Thyroid gland (tissue), 4 donors: ENCODE measurements at regions not wholly inside any gene's neighbourhood (a gene's known extent, or its start where the extent isn't known, plus 50 kb on each side); places are given as distances from the start of the nearest gene placed in this dataset.

Source experiments
- CTCF ChIP-seq, 6 experiments: fragments of 200-600 bp in 3 of 6; fragments of 450-650 bp in 3 of 6; sonication (generic) in 3 of 6; IDR thresholded peaks; one replicate each; pipeline ENCODE4 v1.5.1; 2016 to 2019; ENCODE audit warnings: antibody characterized with exemption in 6 of 6, mild to moderate bottlenecking in 2 of 6, inconsistent platforms in 1 of 6, moderate library complexity in 1 of 6
- POLR2A ChIP-seq, 2 donors: fragments of 450-650 bp; IDR thresholded peaks; one replicate each; pipeline ENCODE4 v1.6.1; 2017; ENCODE audit warnings: antibody characterized with exemption in 2 of 2, mild to moderate bottlenecking in 2 of 2, moderate library complexity in 1 of 2

- TF ChIP-seq CTCF (IDR thresholded peaks at IDR 0.05): no peak
- no peak for TF ChIP-seq POLR2A (IDR thresholded peaks at IDR 0.05)
These were observed 59.0 kb upstream of the KCNK12 start for GRCh38 chr2:47629501-47630460.
